Stimulated activated effector memory CD8-positive, alpha-beta T cell treated with anti-CD3 and anti-CD28 coated beads, Interleukin-12 subunit alpha, Interleukin-12 subunit beta, amount 100 ng/mL, for 72 hours (primary cell): ENCODE measurements at regions not wholly inside any gene's neighbourhood (a gene's known extent, or its start where the extent isn't known, plus 50 kb on each side); places are given as distances from the start of the nearest gene placed in this dataset.

Source experiments
- ATAC-seq: fragments of 150-1000 bp; cut with Tn5 transposase; 2 replicates; pipeline ENCODE4 v1.10.0; 2021
- DNase-seq, 2 donors: peaks; one replicate each; pipeline ENCODE4 v3.0.0; 2021 to 2022; ENCODE audit warnings: low spot score in 2 of 2
- H3K27ac Mint-ChIP-seq: one replicate; pipeline ENCODE4 v1.8.0; 2022; ENCODE audit warnings: mild to moderate bottlenecking, mixed read lengths
- H3K36me3 Mint-ChIP-seq: one replicate; pipeline ENCODE4 v1.8.0; 2022; ENCODE audit warnings: mild to moderate bottlenecking, mixed read lengths
- H3K4me1 Mint-ChIP-seq: one replicate; pipeline ENCODE4 v1.8.0; 2022; ENCODE audit warnings: mixed read lengths
- H3K4me3 Mint-ChIP-seq: one replicate; pipeline ENCODE4 v1.8.0; 2022; ENCODE audit warnings: mild to moderate bottlenecking, mixed read lengths
- H3K9me3 Mint-ChIP-seq: one replicate; pipeline ENCODE4 v1.8.0; 2022; ENCODE audit warnings: mixed read lengths

- Mint-ChIP-seq H3K36me3 (no peaks in the 10 kb centered on the region), H3K4me1 (no peaks in the 10 kb centered on the region), H3K4me3 (no peak overlapping the region), H3K27ac (no peak overlapping the region), H3K9me3 (peaks cover under 1% of the 10 kb centered on the region)
- DNase-seq, result no peak
- peak; percentile 8 for ATAC-seq
These were observed 82.6 kb downstream of the ZNF723 start for GRCh38 chr19:22914646-22915045.

DNA sequence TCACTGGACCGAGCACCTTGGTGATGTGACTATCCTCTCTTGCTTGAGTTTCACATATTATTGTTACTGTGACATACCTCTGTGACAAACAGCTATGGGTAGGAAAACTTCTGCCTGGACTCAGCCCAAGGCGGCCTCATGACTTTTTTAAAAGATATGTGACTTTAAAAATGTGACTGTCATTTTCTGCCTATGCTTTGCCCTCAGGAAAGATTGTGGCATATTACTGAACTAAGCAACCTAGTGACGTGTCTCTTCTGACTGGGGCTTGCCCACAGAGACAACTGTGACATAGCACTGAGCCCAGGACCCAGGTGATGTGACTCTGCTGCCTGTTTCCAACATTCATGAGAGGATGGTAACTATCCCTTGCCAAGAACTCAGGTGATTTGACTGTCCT, 84.8 kb downstream of the ZNF728 start:
- no peak for ATAC-seq
- DNase-seq, result no peak
- H3K27ac Mint-ChIP-seq, result no peak overlapping the region
- no peak overlapping the region for H3K4me3 Mint-ChIP-seq
- H3K4me1 Mint-ChIP-seq, result no peaks in the 10 kb centered on the region
- H3K36me3 Mint-ChIP-seq, result no peaks in the 10 kb centered on the region
- H3K9me3 Mint-ChIP-seq, result peaks cover 4% of the 10 kb centered on the region

GRCh38 chr19:22919946-22920345, 83.0 kb downstream of the ZNF728 start:
- Mint-ChIP-seq H3K4me1 (no peaks in the 10 kb centered on the region), H3K4me3 (no peak overlapping the region), H3K27ac (no peak overlapping the region), H3K36me3 (no peaks in the 10 kb centered on the region), H3K9me3 (peaks cover 4% of the 10 kb centered on the region)
- no peak for DNase-seq
- no peak for ATAC-seq
